GM12878 (cell line): ENCODE measurements at regions not wholly inside any gene's neighbourhood (a gene's known extent, or its start where the extent isn't known, plus 50 kb on each side); places are given as distances from the start of the nearest gene placed in this dataset.

Source experiments
- ATAC-seq: fragments of 200-7000 bp; cut with Tn5 transposase; 3 replicates; pipeline ENCODE4 v1.9.1; 2020; ENCODE audit warnings: mild to moderate bottlenecking, moderate library complexity
- BruUV-seq: library from RNA; stranded (reverse); fragments of 400-500 nt; replicated peaks from 2 replicates; lab custom pipeline; 2021; lab: Mats Ljungman, UMichigan
- CTCF ChIA-PET: fragments of 300-600 bp; sonication (Branson Sonifier 250); formaldehyde crosslinking; extraction: SDS; loops from one replicate; lab custom pipeline; 2021; ENCODE audit warnings: inconsistent platforms; lab: Yijun Ruan, JAX
- POLR2A ChIA-PET: fragments of 350-600 bp; formaldehyde crosslinking; extraction: SDS; loops from one replicate; lab custom pipeline; 2021; ENCODE audit warnings: inconsistent platforms; lab: Charles Lee
- RAD21 ChIA-PET: fragments of 300-600 bp; sonication (Branson Sonifier 250); formaldehyde crosslinking; loops from one replicate; lab custom pipeline; 2023; ENCODE audit warnings: antibody characterized with exemption; ENCODE audit not compliant: unreplicated experiment; lab: Charles Lee
- SMC1A ChIA-PET: fragments of 300-600 bp; sonication (Branson Sonifier 250); formaldehyde crosslinking; loops from one replicate; lab custom pipeline; 2023; ENCODE audit not compliant: unreplicated experiment, uncharacterized antibody; lab: Charles Lee
- DNase-seq: peaks from one replicate; pipeline ENCODE4 v3.0.0-alpha.2; 2011; ENCODE audit warnings: low read depth, low spot score
- FAIRE-seq: peaks from 3 replicates; lab custom pipeline; 2011; peaks lifted over from hg19 to GRCh38; lab: Jason Lieb, UNC
- H2AFZ ChIP-seq: 2 replicates; pipeline ENCODE4 v1.6.0; 2011; ENCODE audit warnings: low read depth, low read length, control low read depth; ENCODE audit not compliant: control insufficient read depth
- H3K27ac ChIP-seq: 2 replicates; pipeline ENCODE4 v1.5.1; 2011; ENCODE audit warnings: control low read depth; ENCODE audit not compliant: control insufficient read depth, insufficient read depth
- H3K27me3 ChIP-seq, 2 experiments: replicated peaks in 1 of 2; 2 replicates each; pipeline versions ENCODE4 v1.6.0 to v1.6.1; 2011; ENCODE audit warnings: low read length in 1 of 2; ENCODE audit not compliant: control insufficient read depth in 2 of 2, insufficient read depth in 2 of 2
- H3K36me3 ChIP-seq, 2 experiments: 2 replicates each; pipeline ENCODE4 v1.5.1; 2011; ENCODE audit warnings: low read length in 1 of 2; ENCODE audit not compliant: control insufficient read depth in 2 of 2, insufficient read depth in 2 of 2
- H3K4me1 ChIP-seq: 2 replicates; pipeline ENCODE4 v1.6.1; 2011; ENCODE audit warnings: mild to moderate bottlenecking, low read length, moderate library complexity, mixed read lengths; ENCODE audit not compliant: control insufficient read depth, insufficient read depth
- H3K4me2 ChIP-seq: 2 replicates; pipeline ENCODE4 v1.6.0; 2011; ENCODE audit warnings: control low read depth; ENCODE audit not compliant: control insufficient read depth, insufficient read depth
- H3K4me3 ChIP-seq: fragments of 200-600 bp; sonication (generic); 2 replicates; pipeline ENCODE4 v1.5.1; 2016
- H3K79me2 ChIP-seq: 2 replicates; pipeline ENCODE4 v1.6.0; 2011; ENCODE audit warnings: low read length; ENCODE audit not compliant: control insufficient read depth, insufficient read depth
- H3K9ac ChIP-seq: 2 replicates; pipeline ENCODE4 v1.8.0; 2011; ENCODE audit warnings: low read length, control low read depth, mixed read lengths; ENCODE audit not compliant: control insufficient read depth, insufficient read depth
- H3K9me3 ChIP-seq: replicated peaks from 3 replicates; pipeline ENCODE4 v1.5.1; 2011; ENCODE audit warnings: mild to moderate bottlenecking, low read length; ENCODE audit not compliant: control insufficient read depth, insufficient read depth
- H4K20me1 ChIP-seq: 2 replicates; pipeline ENCODE4 v1.6.0; 2011; ENCODE audit not compliant: control insufficient read depth, insufficient read depth
- BACH1 ChIP-seq: fragments of 450-650 bp; IDR thresholded peaks from 2 replicates; pipeline ENCODE4 v1.6.1; 2017; ENCODE audit warnings: mild to moderate bottlenecking, borderline replicate concordance
- BHLHE40 ChIP-seq, 2 experiments: fragments of 450-650 bp in 1 of 2; IDR thresholded peaks; 2 replicates each; pipeline ENCODE4 v1.6.1; 2011 to 2017; ENCODE audit warnings: low read depth in 2 of 2, borderline replicate concordance in 1 of 2, improper control_type of control experiment in 1 of 2, low read length in 1 of 2, mild to moderate bottlenecking in 1 of 2
- BMI1 ChIP-seq: fragments of 450-650 bp; IDR thresholded peaks from 2 replicates; pipeline ENCODE4 v1.6.1; 2016; ENCODE audit warnings: mild to moderate bottlenecking, moderate library complexity, borderline replicate concordance
- CBX5 ChIP-seq: sonication (generic); IDR thresholded peaks from 2 replicates; pipeline ENCODE4 v1.6.1; 2016; ENCODE audit warnings: low read depth, moderate library complexity, mild to moderate bottlenecking, inconsistent platforms
- CHD2 ChIP-seq: IDR thresholded peaks from 2 replicates; pipeline ENCODE4 v1.6.1; 2011; ENCODE audit warnings: low read depth, low read length, improper control_type of control experiment, borderline replicate concordance
- HCFC1 ChIP-seq: fragments of 150-350 bp; IDR thresholded peaks from 2 replicates; pipeline ENCODE4 v1.6.1; 2014; ENCODE audit warnings: low read length
- KDM1A ChIP-seq: fragments of 200-600 bp; sonication (generic); IDR thresholded peaks from 2 replicates; pipeline ENCODE4 v1.6.1; 2016; ENCODE audit warnings: borderline replicate concordance
- MTA3 ChIP-seq: IDR thresholded peaks from 2 replicates; pipeline ENCODE4 v1.6.1; 2012; ENCODE audit warnings: low read length, inconsistent platforms, borderline replicate concordance
- MYC ChIP-seq: IDR thresholded peaks from 2 replicates; pipeline ENCODE4 v1.6.1; 2011; ENCODE audit warnings: mild to moderate bottlenecking, low read length, moderate library complexity, inconsistent platforms; ENCODE audit not compliant: insufficient read depth, insufficient replicate concordance, insufficient read length, severe bottlenecking
- NR2C1 ChIP-seq: fragments of 450-650 bp; IDR thresholded peaks from 2 replicates; pipeline ENCODE4 v1.6.1; 2017; ENCODE audit warnings: antibody characterized with exemption, mild to moderate bottlenecking, moderate library complexity
- NR2F1 ChIP-seq: fragments of 450-650 bp; conservative IDR thresholded peaks from 2 replicates; pipeline ENCODE4 v1.6.1; 2017; ENCODE audit warnings: mild to moderate bottlenecking
- POLR2AphosphoS5 ChIP-seq: IDR thresholded peaks from 2 replicates; pipeline ENCODE4 v1.6.1; 2011; ENCODE audit warnings: mild to moderate bottlenecking, low read length, inconsistent platforms
- SIX5 ChIP-seq: IDR thresholded peaks from 2 replicates; pipeline ENCODE4 v1.6.1; 2011; ENCODE audit warnings: mild to moderate bottlenecking, low read depth, low read length, moderate library complexity; ENCODE audit not compliant: severe bottlenecking
- SMC3 ChIP-seq: IDR thresholded peaks from 2 replicates; pipeline ENCODE4 v1.6.1; 2011; ENCODE audit warnings: low read length, improper control_type of control experiment, borderline replicate concordance
- USF1 ChIP-seq: IDR thresholded peaks from 2 replicates; pipeline ENCODE4 v1.6.1; 2011; ENCODE audit warnings: borderline replicate concordance, low read depth, mild to moderate bottlenecking, moderate library complexity, mixed read lengths, low read length; ENCODE audit not compliant: insufficient read depth; ENCODE audit errors: extremely low read length
- YY1 ChIP-seq: IDR thresholded peaks from 2 replicates; pipeline ENCODE4 v1.6.1; 2011; ENCODE audit warnings: low read depth, mild to moderate bottlenecking, low read length
- WGBS: methylation state at CpG from one replicate; pipeline ENCODE4 v1.1.6; 2016; ENCODE audit warnings: low lambda C conversion rate; ENCODE audit not compliant: insufficient replicate concordance, insufficient coverage; ENCODE audit errors: missing lambda C conversion rate; 5-methylcytosine and 5-hydroxymethylcytosine counted together
- in situ Hi-C: fragments of 300-500 bp; cut with MboI; formaldehyde crosslinking; loops from 9 replicates; pipeline ENCODE4 v1.14.3; 2018; ENCODE audit warnings: mixed read lengths
- intact Hi-C: fragments of 100-400 bp; cut with micrococcal nuclease; formaldehyde crosslinking; loops from one replicate; pipeline ENCODE4 v1.14.2; 2022; ENCODE audit not compliant: unreplicated experiment
- TF ChIP-seq, protein P1 (sequence below): IDR thresholded peaks from 2 replicates; pipeline ENCODE4 v1.6.1; 2012; ENCODE audit warnings: mild to moderate bottlenecking, low read depth, low read length
- TF ChIP-seq, protein P2 (sequence below): IDR thresholded peaks from 2 replicates; pipeline ENCODE4 v1.6.1; 2012; ENCODE audit warnings: low read depth, low read length, improper control_type of control experiment

GRCh38 chr10:59587756-59588140 lies 121.9 kb downstream of the SLC16A9 start:
- CTCF ChIA-PET, result interaction anchor here (0.8 to 1.4 kb wide), 2 partner anchors 9 to 529 kb away, joined by 3 read pairs; no protein-coding TSS in a partner anchor
- in situ Hi-C loops, result no loop called here
- Histone ChIP-seq H3K4me2 (no peak overlapping the region), H3K79me2 (no peaks in the 10 kb centered on the region), H2AFZ (no peak overlapping the region), H3K9me3 (no peaks in the 10 kb centered on the region), H3K9ac (no peak overlapping the region), H4K20me1 (no peaks in the 10 kb centered on the region), H3K4me3 (no peak overlapping the region), H3K4me1 (no peaks in the 10 kb centered on the region), H3K27ac (no peak overlapping the region), H3K36me3 (no peaks in the 10 kb centered on the region), H3K27me3 (no peaks in the 10 kb centered on the region)
- RAD21 ChIA-PET, result no interaction called here
- DNase-seq (no peak), FAIRE-seq (no peak), ATAC-seq (no peak)
- 0% methylated on average over 2 of the region's 2 CpGs for WGBS
- intact Hi-C loops, result loop anchor here (10.0 kb wide), 1 partner anchor 1053 kb away; no protein-coding TSS in a partner anchor
- POLR2A ChIA-PET, result interaction anchor here (0.6 kb wide), 1 partner anchor 171 kb away, joined by 4 read pairs; no protein-coding TSS in a partner anchor
- SMC1A ChIA-PET, result interaction anchor here (2.0 kb wide), 1 partner anchor 11 kb away, joined by 8 read pairs; no protein-coding TSS in a partner anchor
- TF ChIP-seq BACH1 (no peak), SMC3 (no peak), NR2F1 (no peak), KDM1A (no peak), SIX5 (no peak), NR2C1 (no peak), MYC (no peak), POLR2AphosphoS5 (no peak), USF1 (no peak), BHLHE40 (IDR thresholded peaks at IDR 0.05; ENCODE audit: borderline replicate concordance in 1 of 2, low read depth in 2 of 2, low read length in 1 of 2) (no peak), YY1 (no peak), CHD2 (no peak), HCFC1 (no peak), BMI1 (no peak), MTA3 (no peak), CBX5 (no peak)
- TF ChIP-seq, protein P1, sequence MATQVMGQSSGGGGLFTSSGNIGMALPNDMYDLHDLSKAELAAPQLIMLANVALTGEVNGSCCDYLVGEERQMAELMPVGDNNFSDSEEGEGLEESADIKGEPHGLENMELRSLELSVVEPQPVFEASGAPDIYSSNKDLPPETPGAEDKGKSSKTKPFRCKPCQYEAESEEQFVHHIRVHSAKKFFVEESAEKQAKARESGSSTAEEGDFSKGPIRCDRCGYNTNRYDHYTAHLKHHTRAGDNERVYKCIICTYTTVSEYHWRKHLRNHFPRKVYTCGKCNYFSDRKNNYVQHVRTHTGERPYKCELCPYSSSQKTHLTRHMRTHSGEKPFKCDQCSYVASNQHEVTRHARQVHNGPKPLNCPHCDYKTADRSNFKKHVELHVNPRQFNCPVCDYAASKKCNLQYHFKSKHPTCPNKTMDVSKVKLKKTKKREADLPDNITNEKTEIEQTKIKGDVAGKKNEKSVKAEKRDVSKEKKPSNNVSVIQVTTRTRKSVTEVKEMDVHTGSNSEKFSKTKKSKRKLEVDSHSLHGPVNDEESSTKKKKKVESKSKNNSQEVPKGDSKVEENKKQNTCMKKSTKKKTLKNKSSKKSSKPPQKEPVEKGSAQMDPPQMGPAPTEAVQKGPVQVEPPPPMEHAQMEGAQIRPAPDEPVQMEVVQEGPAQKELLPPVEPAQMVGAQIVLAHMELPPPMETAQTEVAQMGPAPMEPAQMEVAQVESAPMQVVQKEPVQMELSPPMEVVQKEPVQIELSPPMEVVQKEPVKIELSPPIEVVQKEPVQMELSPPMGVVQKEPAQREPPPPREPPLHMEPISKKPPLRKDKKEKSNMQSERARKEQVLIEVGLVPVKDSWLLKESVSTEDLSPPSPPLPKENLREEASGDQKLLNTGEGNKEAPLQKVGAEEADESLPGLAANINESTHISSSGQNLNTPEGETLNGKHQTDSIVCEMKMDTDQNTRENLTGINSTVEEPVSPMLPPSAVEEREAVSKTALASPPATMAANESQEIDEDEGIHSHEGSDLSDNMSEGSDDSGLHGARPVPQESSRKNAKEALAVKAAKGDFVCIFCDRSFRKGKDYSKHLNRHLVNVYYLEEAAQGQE, result no peak
- TF ChIP-seq, protein P2, sequence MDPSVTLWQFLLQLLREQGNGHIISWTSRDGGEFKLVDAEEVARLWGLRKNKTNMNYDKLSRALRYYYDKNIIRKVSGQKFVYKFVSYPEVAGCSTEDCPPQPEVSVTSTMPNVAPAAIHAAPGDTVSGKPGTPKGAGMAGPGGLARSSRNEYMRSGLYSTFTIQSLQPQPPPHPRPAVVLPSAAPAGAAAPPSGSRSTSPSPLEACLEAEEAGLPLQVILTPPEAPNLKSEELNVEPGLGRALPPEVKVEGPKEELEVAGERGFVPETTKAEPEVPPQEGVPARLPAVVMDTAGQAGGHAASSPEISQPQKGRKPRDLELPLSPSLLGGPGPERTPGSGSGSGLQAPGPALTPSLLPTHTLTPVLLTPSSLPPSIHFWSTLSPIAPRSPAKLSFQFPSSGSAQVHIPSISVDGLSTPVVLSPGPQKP, result no peak
- BruUV-seq, result no TSS peak
